Testis (tissue), 2 donors: ENCODE measurements at regions not wholly inside any gene's neighbourhood (a gene's known extent, or its start where the extent isn't known, plus 50 kb on each side); places are given as distances from the start of the nearest gene placed in this dataset.

Experiments
- DNase-seq: peaks from one replicate; pipeline ENCODE4 v3.0.0-alpha.2; 2019
- H3K27ac ChIP-seq, 2 donors: fragments of 200-600 bp; sonication (generic); one replicate each; pipeline ENCODE4 v1.5.1; 2019
- H3K27me3 ChIP-seq: fragments of 200-600 bp; sonication (generic); one replicate; pipeline ENCODE4 v1.5.1; 2019
- H3K36me3 ChIP-seq: fragments of 200-600 bp; sonication (generic); one replicate; pipeline ENCODE4 v1.5.1; 2017; ENCODE audit warnings: low read depth; ENCODE audit errors: missing control alignments
- H3K4me1 ChIP-seq: fragments of 200-600 bp; sonication (generic); one replicate; pipeline ENCODE4 v1.5.1; 2019
- H3K4me3 ChIP-seq, 2 donors: fragments of 200-600 bp; sonication (generic); one replicate each; pipeline ENCODE4 v1.5.1; 2017 to 2019
- H3K9me3 ChIP-seq: fragments of 200-600 bp; sonication (generic); one replicate; pipeline ENCODE4 v1.5.1; 2017
- CTCF ChIP-seq, 3 experiments: fragments of 450-650 bp in 2 of 3; fragments of 200-600 bp in 1 of 3; sonication (generic) in 1 of 3; IDR thresholded peaks; one replicate each; pipeline ENCODE4 v1.5.1; 2016 to 2019; ENCODE audit warnings: antibody characterized with exemption in 3 of 3, mild to moderate bottlenecking in 2 of 3, moderate library complexity in 1 of 3
- POLR2A ChIP-seq: fragments of 450-650 bp; IDR thresholded peaks from one replicate; pipeline ENCODE4 v1.6.1; 2017; ENCODE audit warnings: antibody characterized with exemption, mild to moderate bottlenecking, moderate library complexity
- WGBS, 2 donors: methylation state at CpG; one replicate each; pipeline ENCODE4 v1.1.5; 2018; 5-methylcytosine and 5-hydroxymethylcytosine counted together
- intact Hi-C: fragments of 100-400 bp; cut with DNase I; formaldehyde crosslinking; loops from one replicate; pipeline ENCODE4 v1.15.1; 2023; ENCODE audit warnings: low total_unique reads

GRCh38 chr10:129094233-129094632 is 372.8 kb upstream of the MGMT start:
- TF ChIP-seq CTCF (IDR thresholded peaks at IDR 0.05), result no peak
- TF ChIP-seq POLR2A, result no peak
- Histone ChIP-seq H3K4me3 (no peak overlapping the region), H3K4me1 (no peaks in the 10 kb centered on the region), H3K9me3 (no peaks in the 10 kb centered on the region), H3K27me3 (no peaks in the 10 kb centered on the region), H3K27ac (no peak overlapping the region), H3K36me3 (no peaks in the 10 kb centered on the region)
- intact Hi-C loops, result no loop called here
- 86 to 89% methylated on average over 6 of the region's 6 CpGs for WGBS, 2 donors
- DNase-seq, result no peak

GRCh38 chr10:129094861-129095260 is 372.2 kb upstream of the MGMT start:
- no peaks in the 10 kb centered on the region for H3K9me3 ChIP-seq
- H3K4me1 ChIP-seq, result no peaks in the 10 kb centered on the region
- H3K4me3 ChIP-seq, result no peak overlapping the region
- H3K27ac ChIP-seq, result no peak overlapping the region
- no peaks in the 10 kb centered on the region for H3K36me3 ChIP-seq
- H3K27me3 ChIP-seq, result no peaks in the 10 kb centered on the region
- no peak for DNase-seq
- 83 to 88% methylated on average over 2 of the region's 2 CpGs for WGBS, 2 donors
- intact Hi-C loops, result no loop called here
- TF ChIP-seq CTCF (IDR thresholded peaks at IDR 0.05) (no peak), POLR2A (no peak)

- no peak overlapping the region for H3K4me3 ChIP-seq
- no peak for DNase-seq
- H3K27ac ChIP-seq, result no peak overlapping the region
- H3K9me3 ChIP-seq, result no peaks in the 10 kb centered on the region
- WGBS, 2 donors, result 73 to 83% methylated on average over 7 of the region's 7 CpGs
- H3K4me1 ChIP-seq, result no peaks in the 10 kb centered on the region
- intact Hi-C loops, result no loop called here
- TF ChIP-seq POLR2A, result no peak
- no peaks in the 10 kb centered on the region for H3K27me3 ChIP-seq
- H3K36me3 ChIP-seq, result no peaks in the 10 kb centered on the region
Observed at GRCh38 chr10:129095680-129096064, 371.4 kb upstream of the MGMT start.

- H3K4me1 ChIP-seq, result no peaks in the 10 kb centered on the region
- no peaks in the 10 kb centered on the region for H3K9me3 ChIP-seq
- intact Hi-C loops, result no loop called here
- 45% methylated on average over 12 of the region's 12 CpGs for WGBS, 2 donors
- H3K27me3 ChIP-seq, result no peaks in the 10 kb centered on the region
- H3K27ac ChIP-seq, result no peak overlapping the region
- TF ChIP-seq CTCF (IDR thresholded peaks at IDR 0.05) (no peak), POLR2A (no peak)
- no peak overlapping the region for H3K4me3 ChIP-seq
- H3K36me3 ChIP-seq, result no peaks in the 10 kb centered on the region
- DNase-seq, result no peak
Observed at GRCh38 chr10:129096065-129096984, 370.7 kb upstream of the MGMT start.

GRCh38 chr10:129097776-129098330 is 369.2 kb upstream of the MGMT start:
- DNase-seq, result no peak
- H3K4me3 ChIP-seq, result no peak overlapping the region
- no peaks in the 10 kb centered on the region for H3K27me3 ChIP-seq
- H3K4me1 ChIP-seq, result no peaks in the 10 kb centered on the region
- no peaks in the 10 kb centered on the region for H3K9me3 ChIP-seq
- no peak for TF ChIP-seq CTCF (IDR thresholded peaks at IDR 0.05)
- TF ChIP-seq POLR2A, result no peak
- no peaks in the 10 kb centered on the region for H3K36me3 ChIP-seq
- intact Hi-C loops, result no loop called here
- no peak overlapping the region for H3K27ac ChIP-seq
- 76 to 81% methylated on average over 6 of the region's 6 CpGs for WGBS, 2 donors
